ENCODE measurements at regions not wholly inside any gene's neighbourhood (a gene's known extent, or its start where the extent isn't known, plus 50 kb on each side); places are given as distances from the start of the nearest gene placed in this dataset.

DNA sequence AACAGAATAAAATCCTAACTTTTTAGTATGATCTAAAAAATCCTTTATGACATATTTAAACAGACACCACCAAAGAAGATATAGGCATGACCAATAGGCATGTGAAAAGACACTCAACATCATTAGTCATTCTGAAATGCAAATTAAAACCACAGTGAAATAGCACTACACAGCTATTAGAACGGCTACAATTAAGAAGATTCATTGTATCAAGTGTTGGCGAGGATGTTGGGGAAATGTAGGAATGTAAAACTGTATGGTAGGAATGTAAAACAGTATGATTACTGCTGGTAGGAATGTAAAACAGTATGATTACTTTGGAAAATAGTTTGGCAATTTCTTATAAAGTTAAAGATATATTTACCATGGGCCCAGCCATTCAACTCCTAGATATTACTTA, 253.3 kb upstream of the TCF4 start:
- no peaks in the 10 kb centered on the region for H3K4me1 ChIP-seq
- no peaks in the 10 kb centered on the region for H3K27me3 ChIP-seq
- H3K9me3 ChIP-seq, result no peaks in the 10 kb centered on the region
- no peak overlapping the region for H3K27ac ChIP-seq
- no peak for TF ChIP-seq POLR2A (IDR thresholded peaks at IDR 0.05)
- TF ChIP-seq, protein P1, sequence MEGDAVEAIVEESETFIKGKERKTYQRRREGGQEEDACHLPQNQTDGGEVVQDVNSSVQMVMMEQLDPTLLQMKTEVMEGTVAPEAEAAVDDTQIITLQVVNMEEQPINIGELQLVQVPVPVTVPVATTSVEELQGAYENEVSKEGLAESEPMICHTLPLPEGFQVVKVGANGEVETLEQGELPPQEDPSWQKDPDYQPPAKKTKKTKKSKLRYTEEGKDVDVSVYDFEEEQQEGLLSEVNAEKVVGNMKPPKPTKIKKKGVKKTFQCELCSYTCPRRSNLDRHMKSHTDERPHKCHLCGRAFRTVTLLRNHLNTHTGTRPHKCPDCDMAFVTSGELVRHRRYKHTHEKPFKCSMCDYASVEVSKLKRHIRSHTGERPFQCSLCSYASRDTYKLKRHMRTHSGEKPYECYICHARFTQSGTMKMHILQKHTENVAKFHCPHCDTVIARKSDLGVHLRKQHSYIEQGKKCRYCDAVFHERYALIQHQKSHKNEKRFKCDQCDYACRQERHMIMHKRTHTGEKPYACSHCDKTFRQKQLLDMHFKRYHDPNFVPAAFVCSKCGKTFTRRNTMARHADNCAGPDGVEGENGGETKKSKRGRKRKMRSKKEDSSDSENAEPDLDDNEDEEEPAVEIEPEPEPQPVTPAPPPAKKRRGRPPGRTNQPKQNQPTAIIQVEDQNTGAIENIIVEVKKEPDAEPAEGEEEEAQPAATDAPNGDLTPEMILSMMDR (IDR thresholded peaks at IDR 0.05), result no peak
- no peak for DNase-seq
- H3K36me3 ChIP-seq, result no peaks in the 10 kb centered on the region
- 94 to 98% methylated on average over 2 of the region's 2 CpGs for WGBS, 2 donors
- H3K4me3 ChIP-seq (replicated peaks in 1 of 3), result no peak overlapping the region
- intact Hi-C loops (cut with DNase I), result no loop called here

DNA sequence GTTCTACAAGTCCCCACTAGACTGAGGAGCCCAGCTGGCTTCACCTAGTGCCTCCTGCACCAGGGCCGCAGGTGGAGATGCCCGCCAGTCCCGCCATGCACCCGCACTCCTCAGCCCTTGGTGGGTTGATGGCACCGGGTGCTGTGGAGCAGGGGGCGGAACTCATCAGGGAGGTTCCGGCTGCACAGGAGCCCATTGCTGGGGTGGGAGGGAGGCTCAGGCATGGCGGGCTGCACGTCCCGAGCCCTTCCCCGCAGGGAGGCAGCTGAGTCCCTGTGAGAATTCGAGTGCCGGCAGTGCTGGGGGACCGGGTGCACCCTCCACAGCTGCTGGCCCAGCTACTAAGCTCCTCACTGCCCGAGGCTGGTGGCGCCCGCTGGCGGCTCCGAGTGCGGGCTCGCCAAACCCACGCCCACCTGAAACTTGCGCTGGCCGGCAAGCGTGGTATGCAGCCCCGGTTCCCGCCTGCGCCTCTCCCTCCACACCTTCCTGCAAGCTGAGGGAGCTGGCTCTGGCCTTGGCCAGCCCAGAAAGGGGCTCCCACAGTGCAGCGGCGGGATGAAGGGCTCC, 252.7 kb upstream of the TCF4 start:
- no peaks in the 10 kb centered on the region for H3K36me3 ChIP-seq
- no peak overlapping the region for H3K4me3 ChIP-seq (replicated peaks in 1 of 3)
- no peak overlapping the region for H3K27ac ChIP-seq
- WGBS, 2 donors, result 96% methylated on average over 6 to 16 of the region's 30 CpGs
- no peaks in the 10 kb centered on the region for H3K27me3 ChIP-seq
- H3K4me1 ChIP-seq, result no peaks in the 10 kb centered on the region
- no peak for TF ChIP-seq POLR2A (IDR thresholded peaks at IDR 0.05)
- TF ChIP-seq, protein P1 (IDR thresholded peaks at IDR 0.05), result no peak
- intact Hi-C loops (cut with DNase I), result no loop called here
- DNase-seq, result no peak
- H3K9me3 ChIP-seq, result no peaks in the 10 kb centered on the region

DNA sequence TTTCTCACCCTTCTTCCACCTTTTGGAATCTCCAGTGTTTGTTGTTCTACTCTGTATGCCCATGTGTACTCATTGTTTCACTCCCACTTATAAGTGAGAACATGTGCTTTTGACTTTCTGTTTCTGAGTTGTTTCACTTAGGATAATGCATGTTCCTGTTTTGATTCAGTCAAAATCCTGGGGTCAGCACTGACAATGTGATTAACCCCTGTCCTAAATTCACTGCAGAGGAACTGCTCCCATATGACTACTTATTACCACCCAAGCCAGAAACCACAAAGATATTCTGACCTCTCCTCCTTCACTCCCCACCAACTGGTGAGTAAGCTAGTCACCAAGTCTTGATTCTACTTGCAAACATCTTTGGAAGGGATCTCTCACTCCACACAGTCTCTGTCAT, 251.4 kb upstream of the TCF4 start:
- H3K4me1 ChIP-seq, result no peaks in the 10 kb centered on the region
- no peak for DNase-seq
- no peak overlapping the region for H3K4me3 ChIP-seq (replicated peaks in 1 of 3)
- TF ChIP-seq POLR2A (IDR thresholded peaks at IDR 0.05), result no peak
- TF ChIP-seq, protein P1 (IDR thresholded peaks at IDR 0.05), result no peak
- no peaks in the 10 kb centered on the region for H3K36me3 ChIP-seq
- H3K27ac ChIP-seq, result no peak overlapping the region
- no peaks in the 10 kb centered on the region for H3K27me3 ChIP-seq
- H3K9me3 ChIP-seq, result no peaks in the 10 kb centered on the region
- intact Hi-C loops (cut with DNase I), result no loop called here

DNA sequence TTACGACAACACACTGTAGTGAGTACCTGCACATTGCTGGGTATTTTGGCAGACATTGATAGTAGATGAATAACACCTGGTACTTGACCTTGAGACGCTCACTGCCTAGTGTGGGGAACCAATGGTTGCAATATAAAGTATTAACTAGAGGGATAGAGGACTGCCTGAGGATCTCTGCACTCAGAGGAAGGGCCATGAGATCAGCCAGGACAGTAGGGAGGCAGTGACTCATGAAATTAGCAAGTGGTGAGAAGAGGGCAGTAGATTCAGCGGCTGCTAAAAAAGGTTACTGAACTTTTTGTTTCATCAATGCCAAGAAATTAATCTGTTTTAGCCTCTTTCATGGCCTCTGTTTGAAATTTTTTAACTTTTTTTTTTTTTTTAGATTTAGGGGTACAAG, 250.8 kb upstream of the TCF4 start:
- WGBS, 2 donors, result 90 to 97% methylated on average over 3 of the region's 3 CpGs
- intact Hi-C loops (cut with DNase I), result no loop called here

DNA sequence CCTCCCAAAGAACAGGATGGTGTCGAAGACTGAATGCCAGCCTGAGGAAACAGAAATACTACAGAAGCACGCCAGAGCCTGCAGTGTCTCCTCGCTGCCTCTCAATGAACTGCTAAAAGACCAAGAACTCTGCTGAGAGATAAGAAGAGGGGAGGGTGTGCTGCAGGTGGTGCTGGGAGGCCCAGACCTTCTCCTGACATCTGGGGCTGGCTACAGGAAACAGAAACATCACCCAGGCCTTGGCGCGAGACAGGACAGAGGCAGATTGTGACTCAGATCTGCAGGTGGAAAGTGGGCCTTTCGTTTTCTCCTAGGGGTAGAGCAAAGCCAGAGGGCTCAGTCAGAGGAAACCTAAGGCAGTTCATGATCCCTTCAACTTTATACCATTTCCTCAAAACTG, 250.3 kb upstream of the TCF4 start:
- Histone ChIP-seq H3K27ac (no peak overlapping the region), H3K4me1 (no peaks in the 10 kb centered on the region), H3K4me3 (replicated peaks in 1 of 3) (no peak overlapping the region), H3K9me3 (no peaks in the 10 kb centered on the region), H3K27me3 (no peaks in the 10 kb centered on the region), H3K36me3 (no peaks in the 10 kb centered on the region)
- intact Hi-C loops (cut with DNase I), result no loop called here
- WGBS, 2 donors, result 87 to 92% methylated on average over 6 of the region's 6 CpGs
- no peak for DNase-seq
- TF ChIP-seq, protein P1 (IDR thresholded peaks at IDR 0.05), result no peak
- no peak for TF ChIP-seq POLR2A (IDR thresholded peaks at IDR 0.05)

More for the DNA sequence above, 250.8 kb upstream of the TCF4 start:
- no peaks in the 10 kb centered on the region for H3K9me3 ChIP-seq
- no peaks in the 10 kb centered on the region for H3K4me1 ChIP-seq
- H3K36me3 ChIP-seq, result no peaks in the 10 kb centered on the region
- H3K27ac ChIP-seq, result no peak overlapping the region
- H3K27me3 ChIP-seq, result no peaks in the 10 kb centered on the region
- no peak for DNase-seq
- no peak overlapping the region for H3K4me3 ChIP-seq (replicated peaks in 1 of 3)
- TF ChIP-seq, protein P1 (IDR thresholded peaks at IDR 0.05), result no peak
- no peak for TF ChIP-seq POLR2A (IDR thresholded peaks at IDR 0.05)
